HG02623 (cell line): ENCODE measurements at regions not wholly inside any gene's neighbourhood (a gene's known extent, or its start where the extent isn't known, plus 50 kb on each side); places are given as distances from the start of the nearest gene placed in this dataset.

Source experiments
- ATAC-seq: cut with Tn5 transposase; IDR thresholded peaks from one replicate; pipeline ENCODE4 v1.9.1; 2021; ENCODE audit warnings: moderate library complexity; ENCODE audit not compliant: unreplicated experiment

- no peak for ATAC-seq
Observed at GRCh38 chr16:56140645-56141044, 50.6 kb upstream of the GNAO1 start.

DNA sequence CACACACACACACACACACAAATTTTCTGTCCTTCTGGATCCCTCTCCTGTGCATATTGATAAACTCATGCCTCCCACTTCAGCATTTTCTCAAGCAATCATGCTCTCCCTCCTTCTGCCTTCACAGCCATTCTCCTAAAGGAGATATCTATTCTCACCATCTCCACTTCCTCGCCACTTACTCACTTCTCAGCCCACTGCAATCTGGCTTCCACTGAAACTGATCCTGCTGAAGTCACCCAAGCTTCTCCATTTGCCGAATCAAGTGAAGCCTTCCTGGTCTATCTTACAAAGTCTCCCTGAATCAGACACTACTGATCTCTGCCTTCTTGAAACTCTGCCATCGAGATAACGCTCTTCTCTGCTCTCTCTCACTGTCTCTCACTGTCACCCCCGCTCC lies 54.0 kb upstream of the GNAO1 start:
- ATAC-seq, result no peak

DNA sequence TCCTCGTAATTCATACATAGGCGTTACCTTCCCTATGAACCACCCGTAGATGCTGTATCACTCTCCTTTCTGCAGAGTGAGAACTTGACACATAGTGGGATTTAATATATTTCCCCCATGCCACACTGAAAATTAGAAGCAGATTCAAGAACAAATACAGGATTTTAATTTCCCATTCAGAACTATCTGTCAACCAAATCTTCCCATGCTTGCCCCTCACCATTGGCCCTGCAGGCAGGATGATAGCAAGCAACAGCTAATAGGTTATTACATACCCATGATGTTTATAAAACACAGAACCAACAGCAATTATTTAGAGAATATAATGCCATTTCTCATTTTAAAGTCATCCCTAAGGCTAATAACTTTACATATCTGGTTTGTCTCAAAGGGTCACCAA lies 55.0 kb upstream of the GNAO1 start:
- ATAC-seq, result no peak

- no peak for ATAC-seq
Observed at GRCh38 chr16:56134790-56135189, 56.5 kb upstream of the GNAO1 start.

GRCh38 chr16:56125922-56126321 lies 65.4 kb upstream of the GNAO1 start:
- no peak for ATAC-seq

DNA sequence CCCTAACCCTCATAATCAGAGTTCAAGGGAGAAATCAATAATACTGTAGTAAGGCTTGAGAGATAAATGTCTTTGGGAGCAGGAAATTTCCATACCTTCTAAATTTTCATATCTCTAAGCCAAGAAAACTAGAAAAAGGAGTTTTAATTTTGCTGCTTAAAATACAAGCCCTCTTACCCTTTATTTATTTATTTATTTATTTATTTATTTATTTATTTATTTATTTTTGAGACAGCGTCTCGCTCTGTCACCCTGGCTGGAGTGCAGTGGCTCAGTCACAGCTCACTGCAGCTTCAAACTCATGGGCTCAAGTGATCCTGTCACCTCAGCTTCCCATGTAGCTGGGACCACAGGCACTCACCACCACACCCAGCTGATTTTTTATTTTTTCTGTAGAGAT lies 69.0 kb upstream of the GNAO1 start:
- ATAC-seq, result no peak

GRCh38 chr16:56121156-56121500 lies 70.2 kb upstream of the GNAO1 start:
- no peak for ATAC-seq

GRCh38 chr16:56120447-56121155 lies 70.7 kb upstream of the GNAO1 start:
- ATAC-seq, result no peak

GRCh38 chr16:56119133-56119532 lies 72.2 kb upstream of the GNAO1 start:
- no peak for ATAC-seq

DNA sequence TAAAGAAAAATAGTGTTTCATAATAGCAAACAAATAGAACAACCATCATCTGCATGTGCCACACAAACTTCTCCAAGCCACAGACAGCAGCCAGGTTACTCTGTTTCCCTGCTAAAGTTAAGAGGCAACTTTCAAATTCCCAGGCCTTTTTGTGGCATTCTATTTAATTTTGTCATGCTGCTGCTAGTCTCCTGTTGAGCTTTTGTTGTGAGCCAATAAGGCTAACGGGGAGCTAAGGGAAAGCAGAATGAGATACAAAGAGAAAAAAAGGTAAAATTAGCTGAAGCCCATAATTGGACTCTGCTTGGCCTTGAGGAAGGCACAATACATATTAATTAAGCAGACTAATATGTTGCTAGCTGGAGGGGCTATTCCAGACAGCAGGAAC lies 74.7 kb upstream of the GNAO1 start:
- no peak for ATAC-seq

DNA sequence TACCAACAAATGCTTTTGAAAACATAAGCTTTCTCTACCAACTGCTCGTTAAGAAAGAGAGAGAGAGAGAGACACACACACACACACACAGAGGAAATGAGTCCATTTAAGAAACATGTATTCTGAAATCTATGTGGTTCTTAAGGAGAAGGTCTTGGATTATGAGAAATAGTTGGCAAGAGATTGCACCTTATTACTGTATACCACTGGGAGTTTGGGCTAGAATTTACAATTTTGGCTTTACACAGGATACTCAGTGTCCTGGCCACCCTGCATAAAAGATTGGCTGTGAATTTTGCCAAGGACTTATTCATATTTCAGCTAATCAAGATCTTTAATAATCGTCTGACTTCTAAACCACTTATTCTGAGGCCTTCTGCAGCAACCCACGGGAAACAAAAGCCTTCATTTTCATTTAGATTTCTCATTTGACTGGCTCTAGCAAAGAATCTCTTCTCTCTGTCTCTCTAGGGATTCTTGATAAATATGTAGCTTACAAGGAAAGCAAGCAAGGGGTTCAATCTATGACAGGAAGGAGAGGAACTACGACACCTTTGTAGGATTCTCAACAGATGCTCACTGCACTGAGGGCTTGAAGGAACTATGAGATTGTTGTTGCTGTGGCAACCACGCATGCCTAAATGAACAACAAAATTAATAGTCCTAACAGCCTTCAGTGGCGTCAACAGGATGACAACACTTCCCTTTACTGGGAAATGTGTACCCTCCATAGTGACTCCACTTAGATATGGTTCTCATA lies 75.3 kb upstream of the GNAO1 start:
- ATAC-seq, result no peak

DNA sequence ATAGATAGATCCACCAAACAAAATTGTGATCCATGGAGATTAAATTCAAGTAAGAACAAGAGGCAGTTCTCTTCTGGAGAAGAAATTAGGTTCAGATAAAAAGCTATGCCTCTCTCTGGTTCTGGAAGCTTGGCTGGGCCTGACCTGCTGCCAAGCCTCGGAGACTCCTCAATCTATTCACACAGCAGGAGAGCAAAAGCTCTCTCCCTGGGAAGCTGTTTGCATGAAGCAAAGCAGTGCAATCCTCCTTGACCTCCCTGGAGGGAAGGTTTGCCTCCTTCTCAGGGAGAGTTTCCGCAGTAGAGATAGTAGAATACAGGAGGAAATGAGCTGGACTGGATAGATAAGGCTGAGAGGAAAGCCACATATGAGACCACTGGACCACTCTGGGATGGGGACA lies 78.1 kb upstream of the GNAO1 start:
- ATAC-seq, result no peak

DNA sequence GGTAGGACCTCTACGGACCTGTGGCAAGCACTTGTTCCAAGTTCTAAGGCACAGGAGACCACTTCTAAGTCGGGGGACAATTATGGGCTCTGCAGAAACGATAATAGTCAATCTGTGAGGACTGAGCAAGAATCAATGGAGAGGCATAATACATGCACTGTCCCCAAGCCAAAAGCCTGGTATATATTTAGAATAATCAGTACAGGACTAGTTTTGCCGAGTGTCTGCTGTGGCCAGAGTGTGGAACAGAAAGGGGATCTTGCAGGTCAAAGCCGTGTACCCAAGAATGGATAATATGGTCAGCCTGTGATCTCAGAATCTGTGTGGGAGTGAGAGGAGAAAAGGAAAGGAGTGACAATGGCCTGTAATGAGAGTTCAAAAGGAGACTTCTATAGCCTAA lies 80.2 kb upstream of the GNAO1 start:
- no peak for ATAC-seq

DNA sequence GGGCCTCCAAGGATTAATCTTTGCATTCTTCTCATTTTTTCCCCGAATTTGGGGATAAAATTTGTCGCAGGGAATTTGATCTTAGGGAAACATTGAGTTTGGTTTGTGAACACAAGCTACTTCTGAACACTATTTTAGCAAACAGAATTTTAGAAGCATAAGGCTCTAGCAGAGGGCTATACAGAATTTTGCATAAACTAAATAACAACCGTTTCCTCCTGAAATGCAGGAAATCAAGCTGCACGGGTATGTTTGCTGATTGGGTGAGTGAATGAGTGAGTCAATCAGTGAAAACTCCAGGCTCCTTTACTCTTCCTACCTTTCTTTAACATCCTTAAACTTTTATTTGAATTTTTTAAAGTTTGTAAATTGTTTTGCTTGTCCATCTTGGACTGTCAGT lies 81.3 kb upstream of the GNAO1 start:
- no peak for ATAC-seq

GRCh38 chr16:56109205-56109604 lies 82.1 kb upstream of the GNAO1 start:
- ATAC-seq, result no peak

DNA sequence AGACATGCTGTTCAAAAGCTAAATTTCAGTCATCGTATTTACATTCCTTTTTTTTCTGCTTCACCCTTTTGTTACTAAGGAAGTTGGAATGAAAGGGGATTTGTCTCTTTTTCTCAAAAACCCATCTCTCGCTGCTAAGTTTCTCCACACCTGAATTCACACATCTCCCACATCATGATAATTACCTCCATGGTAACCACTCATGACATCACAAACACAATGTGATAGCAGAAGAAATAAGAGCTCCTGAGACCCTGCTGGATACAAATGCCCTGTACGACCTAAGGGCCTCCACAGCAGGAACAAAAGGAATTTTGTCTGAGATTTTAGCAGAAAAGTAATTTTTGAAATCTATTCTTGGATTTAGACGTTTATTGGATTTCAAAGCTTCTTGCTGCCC lies 82.6 kb upstream of the GNAO1 start:
- ATAC-seq, result no peak

- ATAC-seq, result no peak
Observed at GRCh38 chr16:56108056-56108471, 83.2 kb upstream of the GNAO1 start.

DNA sequence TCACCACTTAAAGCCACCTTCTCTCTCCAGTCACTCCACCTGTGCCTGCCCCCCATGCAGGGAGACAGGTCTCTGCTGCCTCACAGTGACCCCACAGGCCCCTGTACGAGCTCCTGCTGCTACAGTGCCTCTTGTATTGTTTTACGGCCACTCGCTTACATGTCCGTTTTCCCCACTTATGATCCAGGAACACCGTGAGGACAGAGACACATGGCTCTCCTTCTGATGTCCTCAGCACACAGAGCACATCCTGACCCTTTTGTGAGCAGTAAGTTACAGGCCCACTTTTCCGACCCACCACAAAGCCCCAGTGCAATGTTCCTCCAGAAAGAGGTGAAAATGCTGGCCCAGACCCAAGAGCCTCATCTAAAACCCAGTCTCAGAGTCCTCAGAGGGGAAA lies 84.8 kb upstream of the GNAO1 start:
- ATAC-seq, result no peak

- ATAC-seq, result no peak
Observed at GRCh38 chr16:56102906-56103305, 88.4 kb upstream of the GNAO1 start.

DNA sequence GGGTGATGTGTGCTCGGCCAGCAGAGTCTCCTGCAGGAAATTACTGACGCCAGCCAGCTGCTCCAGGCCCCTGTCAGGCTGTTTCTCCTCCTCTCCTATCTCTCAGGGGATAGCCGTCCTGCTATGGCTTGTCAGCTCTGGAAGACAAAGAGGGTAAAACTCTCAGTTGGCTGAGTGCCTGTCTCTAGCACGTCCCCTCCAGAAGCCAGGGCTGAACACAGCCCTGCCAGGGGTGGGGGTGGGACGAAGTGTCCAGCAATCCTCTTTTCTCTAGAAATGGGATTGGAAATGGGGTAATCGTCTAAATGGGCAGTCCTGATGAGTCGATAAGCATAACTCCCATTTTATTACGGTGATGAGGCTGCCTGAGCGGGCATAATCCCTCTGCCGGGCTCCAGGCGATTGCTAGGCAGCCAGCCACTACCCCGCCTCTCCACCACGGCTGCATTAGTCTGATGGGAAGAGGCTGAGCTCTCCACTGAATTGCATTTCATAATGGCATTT lies 89.1 kb upstream of the GNAO1 start:
- no peak for ATAC-seq

DNA sequence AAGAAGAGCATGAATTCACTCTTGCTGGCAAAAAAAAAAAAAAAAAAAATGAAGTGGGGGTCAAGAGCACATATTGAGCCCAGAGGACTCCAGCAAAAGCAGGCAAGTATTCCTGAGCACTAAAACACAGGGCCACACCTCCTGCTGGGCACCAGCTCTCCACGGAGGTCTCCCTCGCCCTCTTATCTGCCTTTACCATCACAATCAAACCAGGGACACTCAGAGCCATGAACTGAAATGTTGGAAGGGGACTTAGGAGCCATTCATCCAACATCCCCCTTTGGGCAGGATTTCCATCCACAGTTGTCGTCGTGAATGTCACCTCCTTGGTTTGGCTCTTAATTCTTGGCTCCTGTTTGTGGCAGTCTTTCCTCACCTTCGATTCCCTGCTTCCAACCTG lies 89.8 kb upstream of the GNAO1 start:
- no peak for ATAC-seq

DNA sequence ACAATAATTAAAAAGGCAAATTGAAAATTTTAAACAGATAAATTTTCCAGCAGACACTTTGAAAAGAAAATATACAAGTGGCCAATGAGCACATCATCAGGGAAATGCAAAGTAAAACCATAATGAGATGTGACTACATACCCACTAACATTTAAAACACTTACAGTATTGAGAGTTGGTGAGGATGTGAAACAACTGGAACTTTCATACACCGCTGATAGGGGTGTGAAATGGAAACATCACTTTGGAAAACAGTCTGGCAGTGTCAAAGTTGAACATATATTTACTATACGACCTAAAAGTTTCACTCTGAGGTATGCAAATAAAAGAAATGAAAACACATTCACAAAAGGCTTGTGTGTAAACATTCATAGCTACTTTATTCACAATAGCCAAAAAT lies 94.0 kb upstream of the GNAO1 start:
- ATAC-seq, result no peak

DNA sequence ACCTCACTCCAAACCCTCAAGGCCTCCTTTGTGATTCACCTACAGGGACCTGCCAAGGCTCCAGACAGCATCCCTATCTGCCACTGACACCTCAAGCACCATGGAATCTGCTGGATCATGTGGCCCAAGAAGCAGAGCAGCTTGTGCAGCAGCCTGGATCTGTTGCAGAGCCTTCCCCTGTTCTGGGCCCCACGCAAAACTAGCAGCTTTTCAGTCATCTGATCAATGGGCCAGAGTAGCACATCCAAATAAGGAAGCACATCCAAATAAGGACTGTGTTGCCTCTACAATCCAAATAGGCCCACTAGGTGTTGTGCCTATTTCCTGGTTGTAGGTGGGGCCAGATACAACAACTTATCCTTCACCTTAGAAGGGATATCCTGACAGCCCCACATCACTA lies 97.1 kb upstream of the GNAO1 start:
- no peak for ATAC-seq
